ENCODE measurements at regions not wholly inside any gene's neighbourhood (a gene's known extent, or its start where the extent isn't known, plus 50 kb on each side); places are given as distances from the start of the nearest gene placed in this dataset.

DNA sequence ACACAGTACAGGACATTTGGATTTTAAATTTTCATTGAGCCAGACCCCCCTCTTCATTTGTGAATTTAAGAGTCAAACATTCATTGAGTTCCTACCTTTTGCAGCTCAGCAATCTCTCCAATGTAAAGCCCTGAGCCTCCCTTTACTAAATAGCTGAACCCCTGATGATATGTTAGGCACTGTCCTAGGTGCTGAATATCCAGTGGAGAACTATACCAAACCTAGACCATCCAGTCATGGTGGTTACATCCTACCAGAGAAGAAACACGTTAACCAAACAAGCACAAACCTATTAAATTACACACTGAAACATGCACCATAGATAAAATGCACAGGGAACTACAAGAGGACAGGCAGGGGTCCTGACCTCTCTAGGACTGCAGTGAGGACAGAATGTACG is 1585.3 kb upstream of the TMEM132C start:
- POLR2A ChIA-PET: no interaction called here
- no peak overlapping the region for H3K4me3 ChIP-seq (ENCODE audit: low read depth, low read length)
- CTCF ChIA-PET: no interaction called here
- no peak for DNase-seq (ENCODE audit: low read depth, low spot score)
- no peak for TF ChIP-seq CTCF (IDR thresholded peaks at IDR 0.05; ENCODE audit: insufficient read depth, low read length, missing control alignments)

DNA sequence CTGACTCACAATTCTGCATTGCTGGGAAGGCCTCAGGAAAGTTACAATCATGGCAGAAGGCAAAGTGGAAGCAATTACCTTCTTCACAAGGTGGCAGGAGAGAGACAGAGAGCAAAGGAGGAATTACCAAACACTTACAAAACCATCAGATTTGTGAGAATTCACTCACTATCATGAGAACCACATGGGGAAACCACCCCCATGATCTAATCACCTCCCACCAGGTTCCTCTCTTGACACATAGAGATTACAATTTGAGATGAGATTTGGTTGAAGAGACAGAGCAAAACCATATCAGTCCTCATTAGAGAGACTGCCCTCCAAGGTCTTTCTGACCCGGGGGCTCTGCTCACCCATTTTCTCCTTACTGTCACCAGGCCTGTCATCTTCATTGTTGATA is 1582.3 kb upstream of the TMEM132C start:
- CTCF ChIA-PET: no interaction called here
- no peak for DNase-seq (ENCODE audit: low read depth, low spot score)
- POLR2A ChIA-PET: no interaction called here

DNA sequence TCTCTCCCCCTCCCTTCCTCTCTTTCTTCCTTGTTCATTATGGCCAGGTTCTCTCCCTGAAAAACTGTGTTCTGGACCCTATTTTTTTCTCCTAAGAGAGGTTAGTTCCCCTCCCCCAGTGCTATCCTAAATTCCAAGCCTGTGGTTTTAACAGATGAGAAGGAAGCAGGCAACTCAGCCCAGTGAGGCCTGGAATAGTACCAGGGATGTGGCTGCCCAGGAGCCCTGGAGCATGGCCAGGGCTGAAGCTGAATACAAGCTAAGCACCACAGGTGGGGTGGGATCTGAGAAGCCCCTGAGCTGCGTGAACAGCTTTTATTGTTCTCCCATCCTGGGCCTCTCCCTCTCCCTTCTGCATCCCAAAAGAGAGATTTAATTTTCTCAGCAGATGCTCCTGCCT is 1581.3 kb upstream of the TMEM132C start:
- POLR2A ChIA-PET: no interaction called here
- H3K4me3 ChIP-seq (ENCODE audit: low read depth, low read length): no peak overlapping the region
- TF ChIP-seq CTCF (IDR thresholded peaks at IDR 0.05; ENCODE audit: insufficient read depth, low read length, missing control alignments): no peak
- no peak for DNase-seq (ENCODE audit: low read depth, low spot score)
- CTCF ChIA-PET: no interaction called here

More for the DNA sequence above, 1582.3 kb upstream of the TMEM132C start:
- no peak overlapping the region for H3K4me3 ChIP-seq (ENCODE audit: low read depth, low read length)
- TF ChIP-seq CTCF (IDR thresholded peaks at IDR 0.05; ENCODE audit: insufficient read depth, low read length, missing control alignments): no peak

DNA sequence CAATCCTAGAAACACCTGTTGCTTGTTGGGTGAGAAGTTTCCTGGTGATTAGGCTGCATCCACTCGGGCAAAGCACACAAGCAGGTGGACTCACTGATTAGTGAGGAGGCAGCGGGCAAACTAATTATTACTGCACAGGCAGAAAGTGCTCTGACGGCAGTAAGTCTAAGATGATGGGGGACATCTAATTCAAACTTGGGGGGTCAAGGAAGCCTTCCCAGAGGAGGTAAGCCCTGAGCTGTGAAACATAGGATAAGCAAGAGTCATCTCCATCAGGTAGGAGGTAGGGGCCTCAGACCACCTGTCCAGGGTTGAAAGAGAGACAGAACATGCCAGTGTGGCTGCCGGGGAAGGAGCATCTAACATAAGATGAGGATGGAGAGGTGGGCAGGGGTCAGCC is 1578.4 kb upstream of the TMEM132C start:
- ChIA-PET POLR2A (no interaction called here), CTCF (no interaction called here)
- no peak for DNase-seq (ENCODE audit: low read depth, low spot score)
- no peak overlapping the region for H3K4me3 ChIP-seq (ENCODE audit: low read depth, low read length)
- no peak for TF ChIP-seq CTCF (IDR thresholded peaks at IDR 0.05; ENCODE audit: insufficient read depth, low read length, missing control alignments)

GRCh38 chr12:126700096-126700495 is 1566.9 kb upstream of the TMEM132C start:
- TF ChIP-seq CTCF (IDR thresholded peaks at IDR 0.05; ENCODE audit: insufficient read depth, low read length, missing control alignments): no peak
- POLR2A ChIA-PET: no interaction called here
- CTCF ChIA-PET: no interaction called here
- no peak for DNase-seq (ENCODE audit: low read depth, low spot score)
- no peak overlapping the region for H3K4me3 ChIP-seq (ENCODE audit: low read depth, low read length)

DNA sequence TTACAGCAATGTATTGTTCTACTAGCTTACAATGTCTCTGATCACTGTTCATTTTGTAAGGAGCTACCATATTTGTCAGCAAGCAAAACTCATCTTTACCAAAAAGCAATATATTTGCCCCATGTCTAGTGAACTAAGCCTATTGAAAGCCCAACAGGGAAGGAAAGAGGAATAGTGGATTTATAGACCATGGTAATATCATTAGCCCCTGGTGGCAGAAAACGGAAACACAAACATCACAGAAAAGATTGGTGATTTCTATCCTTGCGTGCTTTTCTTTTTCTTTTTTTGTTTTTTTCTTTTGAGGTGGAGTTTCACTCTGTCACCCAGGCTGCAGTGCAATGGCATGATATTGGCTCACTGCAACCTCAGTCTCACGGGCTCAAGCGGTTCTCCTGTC is 1562.4 kb upstream of the TMEM132C start:
- ChIA-PET POLR2A (no interaction called here), CTCF (no interaction called here)
- TF ChIP-seq CTCF (IDR thresholded peaks at IDR 0.05; ENCODE audit: insufficient read depth, low read length, missing control alignments): no peak
- H3K4me3 ChIP-seq (ENCODE audit: low read depth, low read length): no peak overlapping the region
- no peak for DNase-seq (ENCODE audit: low read depth, low spot score)
